HCT116 (cell line): ENCODE measurements at regions not wholly inside any gene's neighbourhood (a gene's known extent, or its start where the extent isn't known, plus 50 kb on each side); places are given as distances from the start of the nearest gene placed in this dataset.
"Not testable (repeated sequence)": the region's sequence is repeated elsewhere in the genome, so short reads cannot be mapped to it uniquely, and the experiment has no call there.

Experiments used
- ATAC-seq: fragments of 200-7000 bp; cut with Tn5 transposase; 2 replicates; pipeline ENCODE4 v1.9.1; 2020; ENCODE audit warnings: mild to moderate bottlenecking, moderate library complexity
- BruUV-seq: library from RNA; stranded (reverse); fragments of 400-500 nt; replicated peaks from 2 replicates; lab custom pipeline; 2021; lab: Mats Ljungman, UMichigan
- CTCF ChIA-PET: fragments of 300-600 bp; sonication (Branson Sonifier 250); formaldehyde crosslinking; loops from one replicate; lab custom pipeline; 2021; ENCODE audit warnings: antibody characterized with exemption; lab: Charles Lee
- POLR2A ChIA-PET: fragments of 300-600, 350-600 bp; sonication (Branson Sonifier 250); formaldehyde crosslinking; loops from one replicate; lab custom pipeline; 2021; ENCODE audit warnings: antibody characterized with exemption; lab: Charles Lee
- RAD21 ChIA-PET, 2 experiments: fragments of 300-600 bp; sonication (Branson Sonifier 250); formaldehyde crosslinking; loops; one replicate each; lab custom pipeline; 2023; ENCODE audit warnings: low total read pairs in 2 of 2; ENCODE audit not compliant: uncharacterized antibody in 2 of 2, unreplicated experiment in 2 of 2, low non-redundant PET in 1 of 2; lab: Charles Lee
- DNase-seq: peaks from one replicate; pipeline ENCODE4 v3.0.0-alpha.2; 2010; ENCODE audit warnings: low read depth, low spot score
- H2AFZ ChIP-seq: fragments of 200-600 bp; shearing (Covaris generic), sonication (generic); 2 replicates; pipeline ENCODE4 v1.6.1; 2017; ENCODE audit warnings: low read depth, mixed run types, mixed read lengths, antibody characterized with exemption, low read length; ENCODE audit not compliant: poor library complexity, severe bottlenecking
- H3K27ac ChIP-seq: 2 replicates; pipeline ENCODE4 v1.5.1; 2012; ENCODE audit warnings: low read depth, low read length
- H3K27me3 ChIP-seq: fragments of 200-600 bp; sonication (generic); 2 replicates; pipeline ENCODE4 v1.6.1; 2016; ENCODE audit warnings: mixed run types, low read length, mixed read lengths; ENCODE audit not compliant: insufficient read depth
- H3K36me3 ChIP-seq, 2 experiments: fragments of 200-500 bp in 1 of 2; fragments of 200-600 bp in 1 of 2; sonication (Bioruptor generic) in 1 of 2; sonication (generic) in 1 of 2; 2 replicates each; pipeline versions ENCODE4 v1.5.1 to v1.6.1; 2014 to 2016; ENCODE audit warnings: low read length in 2 of 2, inconsistent platforms in 1 of 2, mixed read lengths in 1 of 2, mixed run types in 1 of 2; ENCODE audit not compliant: insufficient read depth in 2 of 2, control insufficient read depth in 1 of 2
- H3K4me1 ChIP-seq, 2 experiments: fragments of 200-600 bp in 1 of 2; sonication (generic) in 1 of 2; 2 replicates each; pipeline versions ENCODE4 v1.5.1 to v1.6.1; 2012 to 2017; ENCODE audit warnings: low read length in 2 of 2, inconsistent platforms in 1 of 2, mild to moderate bottlenecking in 1 of 2, mixed read lengths in 1 of 2, mixed run types in 1 of 2, moderate library complexity in 1 of 2; ENCODE audit not compliant: insufficient read depth in 2 of 2, control insufficient read depth in 1 of 2
- H3K4me2 ChIP-seq: fragments of 200-600 bp; sonication (generic); 2 replicates; pipeline ENCODE4 v1.6.1; 2017; ENCODE audit warnings: mixed run types, low read length, mixed read lengths
- H3K4me3 ChIP-seq, 2 experiments: fragments of 200-600 bp in 1 of 2; sonication (generic) in 1 of 2; replicated peaks in 1 of 2; 2 replicates each; pipeline ENCODE4 v1.5.1; 2011 to 2016; ENCODE audit warnings: low read length in 2 of 2, control low read depth in 1 of 2, low read depth in 1 of 2, mild to moderate bottlenecking in 1 of 2, mixed read lengths in 1 of 2, mixed run types in 1 of 2
- H3K79me2 ChIP-seq: fragments of 200-600 bp; sonication (generic); 2 replicates; pipeline ENCODE4 v1.6.1; 2017; ENCODE audit warnings: mild to moderate bottlenecking, mixed run types, low read length, moderate library complexity, mixed read lengths; ENCODE audit not compliant: insufficient read depth
- H3K9ac ChIP-seq: fragments of 200-600 bp; sonication (generic); 2 replicates; pipeline ENCODE4 v1.6.1; 2016; ENCODE audit warnings: low read length, mixed read lengths
- H3K9me2 ChIP-seq: fragments of 200-600 bp; sonication (generic), shearing (Covaris generic); 2 replicates; pipeline ENCODE4 v1.6.1; 2017; ENCODE audit warnings: mixed run types, mild to moderate bottlenecking, moderate library complexity; ENCODE audit not compliant: insufficient read depth
- H3K9me3 ChIP-seq, 2 experiments: fragments of 200-500 bp in 1 of 2; fragments of 200-600 bp in 1 of 2; sonication (Bioruptor generic) in 1 of 2; sonication (generic) in 1 of 2; 2 replicates each; pipeline ENCODE4 v1.6.1; 2014 to 2017; ENCODE audit warnings: low read length in 2 of 2, mixed read lengths in 2 of 2, inconsistent platforms in 1 of 2, low read depth in 1 of 2, mild to moderate bottlenecking in 1 of 2, mixed run types in 1 of 2, moderate library complexity in 1 of 2; ENCODE audit not compliant: control insufficient read depth in 1 of 2, insufficient read depth in 1 of 2
- H4K20me1 ChIP-seq: fragments of 200-600 bp; sonication (generic), shearing (Covaris generic); 2 replicates; pipeline ENCODE4 v1.6.1; 2017; ENCODE audit warnings: mixed run types, mild to moderate bottlenecking, moderate library complexity; ENCODE audit not compliant: insufficient read depth
- CBX3 ChIP-seq: IDR thresholded peaks from 2 replicates; pipeline ENCODE4 v1.6.1; 2012; ENCODE audit warnings: low read depth
- CEBPB ChIP-seq: IDR thresholded peaks from 2 replicates; pipeline ENCODE4 v1.6.1; 2012; ENCODE audit warnings: low read depth
- CTCF ChIP-seq, 3 experiments: fragments of 200-600 bp in 1 of 3; sonication (generic) in 1 of 3; IDR thresholded peaks in 2 of 3; conservative IDR thresholded peaks in 1 of 3; 2 replicates each; pipeline ENCODE4 v1.5.1; 2012 to 2017; ENCODE audit warnings: low read depth in 2 of 3, low read length in 2 of 3, antibody characterized with exemption in 1 of 3, borderline replicate concordance in 1 of 3, control low read depth in 1 of 3, mild to moderate bottlenecking in 1 of 3, mixed read lengths in 1 of 3, mixed run types in 1 of 3, moderate library complexity in 1 of 3; ENCODE audit not compliant: insufficient read depth in 1 of 3
- EGR1 ChIP-seq: IDR thresholded peaks from 2 replicates; pipeline ENCODE4 v1.6.1; 2012; ENCODE audit warnings: low read depth
- EZH2phosphoT487 ChIP-seq: fragments of 200-600 bp; IDR thresholded peaks from 2 replicates; pipeline ENCODE4 v1.6.1; 2018; ENCODE audit warnings: antibody characterized with exemption, borderline replicate concordance
- FOSL1 ChIP-seq: IDR thresholded peaks from 2 replicates; pipeline ENCODE4 v1.6.1; 2012; ENCODE audit warnings: low read depth
- MAX ChIP-seq: IDR thresholded peaks from 2 replicates; pipeline ENCODE4 v1.6.1; 2012
- POLR2A ChIP-seq: IDR thresholded peaks from 2 replicates; pipeline ENCODE4 v1.7.0; 2011; ENCODE audit warnings: borderline replicate concordance; ENCODE audit not compliant: insufficient read depth, insufficient read length; ENCODE audit errors: extremely low read depth
- RAD21 ChIP-seq: IDR thresholded peaks from 2 replicates; pipeline ENCODE4 v1.6.1; 2012; ENCODE audit warnings: low read depth, mild to moderate bottlenecking
- SIN3A ChIP-seq: IDR thresholded peaks from 2 replicates; pipeline ENCODE4 v1.6.1; 2012; ENCODE audit warnings: low read depth
- SRF ChIP-seq: IDR thresholded peaks from 2 replicates; pipeline ENCODE4 v1.6.1; 2012; ENCODE audit warnings: low read depth
- TCF7L2 ChIP-seq: IDR thresholded peaks from 2 replicates; pipeline ENCODE4 v1.7.0; 2011; ENCODE audit warnings: borderline replicate concordance, inconsistent platforms; ENCODE audit not compliant: insufficient read depth, insufficient read length; ENCODE audit errors: extremely low read depth
- YY1 ChIP-seq: IDR thresholded peaks from 2 replicates; pipeline ENCODE4 v1.6.1; 2011; ENCODE audit warnings: low read length, low read depth, moderate library complexity, mild to moderate bottlenecking; ENCODE audit not compliant: insufficient replicate concordance; ENCODE audit errors: extremely low read depth
- ZNF274 ChIP-seq: fragments of 200-500 bp; sonication (Bioruptor generic); IDR thresholded peaks from 2 replicates; pipeline ENCODE4 v1.6.1; 2014; ENCODE audit warnings: mild to moderate bottlenecking, low read depth, low read length, inconsistent platforms
- intact Hi-C: fragments of 100-400 bp; cut with micrococcal nuclease; formaldehyde crosslinking; loops from 2 replicates; pipeline ENCODE4 v1.10.0; 2022

DNA sequence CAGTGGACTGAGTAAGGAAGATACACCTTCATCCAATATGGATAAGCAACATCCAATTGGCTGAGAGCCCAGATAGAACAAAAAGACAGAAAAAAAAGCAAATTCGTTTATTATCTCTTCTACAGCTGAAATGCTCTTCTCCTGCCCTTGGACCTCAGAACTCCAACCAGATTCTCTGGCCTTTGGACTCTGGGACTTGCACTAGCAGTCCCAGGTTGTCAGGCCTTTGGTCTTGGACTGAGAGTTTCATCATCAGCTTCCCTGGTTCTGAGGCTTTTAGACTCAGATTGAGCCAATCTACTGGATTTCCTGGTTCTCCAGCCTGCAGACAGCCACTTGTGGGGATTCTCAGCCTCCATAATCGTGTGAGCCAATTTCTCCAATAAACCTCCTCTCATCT lies 926.8 kb downstream of the PLA2G4A start:
- ATAC-seq = no peak
- Histone ChIP-seq H3K4me3 (no peak overlapping the region), H3K9me3 (no peaks in the 10 kb centered on the region), H3K4me1 (no peaks in the 10 kb centered on the region), H3K4me2 (no peak overlapping the region), H3K27me3 (no peaks in the 10 kb centered on the region), H3K9ac (no peak overlapping the region), H3K9me2 (no peaks in the 10 kb centered on the region), H3K79me2 (no peaks in the 10 kb centered on the region), H2AFZ (no peak overlapping the region), H3K27ac (no peak overlapping the region), H4K20me1 (no peaks in the 10 kb centered on the region), H3K36me3 (no peaks in the 10 kb centered on the region)
- POLR2A ChIA-PET = no interaction called here
- CTCF ChIA-PET = no interaction called here
- TF ChIP-seq CBX3 (no peak), TCF7L2 (no peak), FOSL1 (no peak), SRF (no peak), EZH2phosphoT487 (no peak), YY1 (no peak), POLR2A (no peak), ZNF274 (no peak), MAX (no peak), RAD21 (no peak), CEBPB (no peak), CTCF (IDR thresholded peaks at IDR 0.05 in 2 of 3, conservative IDR thresholded peaks at IDR 0.05 in 1 of 3; ENCODE audit: borderline replicate concordance in 1 of 3, insufficient read depth in 1 of 3, low read depth in 2 of 3, low read length in 2 of 3) (no peak), EGR1 (no peak), SIN3A (no peak)
- DNase-seq = no peak
- RAD21 ChIA-PET = no interaction called here
- intact Hi-C loops = no loop called here
- no TSS peak for BruUV-seq

DNA sequence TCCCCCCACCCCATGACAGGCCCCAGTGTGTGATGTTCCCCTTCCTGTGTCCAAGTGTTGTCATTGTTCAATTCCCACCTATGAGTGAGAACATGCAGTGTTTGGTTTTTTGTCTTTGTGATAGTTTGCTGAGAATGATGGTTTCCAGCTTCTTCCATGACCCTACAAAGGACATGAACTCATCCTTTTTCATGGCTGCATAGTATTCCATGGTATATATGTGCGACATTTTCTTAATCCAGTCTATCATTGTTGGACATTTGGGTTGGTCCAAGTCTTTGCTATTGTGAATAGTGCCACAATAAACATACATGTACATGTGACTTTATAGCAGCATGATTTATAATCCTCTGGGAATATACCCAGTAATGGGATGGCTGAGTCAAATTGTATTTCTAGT lies 927.9 kb downstream of the PLA2G4A start:
- H3K36me3 ChIP-seq, H4K20me1 ChIP-seq, BruUV-seq, H2AFZ ChIP-seq, H3K27me3 ChIP-seq, H3K4me1 ChIP-seq, H3K9me2 ChIP-seq, H3K9ac ChIP-seq, CTCF ChIA-PET, H3K4me2 ChIP-seq, H3K79me2 ChIP-seq, POLR2A ChIA-PET, RAD21 ChIA-PET, ATAC-seq, DNase-seq, H3K27ac ChIP-seq, H3K9me3 ChIP-seq, intact Hi-C loops, H3K4me3 ChIP-seq: not testable (repeated sequence)
